Activated T-helper 2 cell treated with anti-CD3 and anti-CD28 coated beads, Interferon-gamma antibody, Interleukin-2, Interleukin-4, amounts not matched to agents 10 μg/mL and 5 μg/mL and 100 μg/mL, durations not matched to agents 14 hours and 24 hours and 36 hours (primary cell): ENCODE measurements at regions not wholly inside any gene's neighbourhood (a gene's known extent, or its start where the extent isn't known, plus 50 kb on each side); places are given as distances from the start of the nearest gene placed in this dataset.

Experiments
- DNase-seq: peaks from one replicate; pipeline ENCODE4 v3.0.0; 2021; ENCODE audit warnings: low spot score
- H3K27ac Mint-ChIP-seq: one replicate; pipeline ENCODE4 v1.8.0; 2021; ENCODE audit warnings: mixed read lengths
- H3K27me3 Mint-ChIP-seq: one replicate; pipeline ENCODE4 v1.8.0; 2021; ENCODE audit warnings: low read depth, mixed read lengths
- H3K36me3 Mint-ChIP-seq: one replicate; pipeline ENCODE4 v1.8.0; 2021; ENCODE audit warnings: low read depth, mixed read lengths
- H3K4me1 Mint-ChIP-seq: one replicate; pipeline ENCODE4 v1.8.0; 2021; ENCODE audit warnings: low read depth, mixed read lengths
- H3K4me3 Mint-ChIP-seq: one replicate; pipeline ENCODE4 v1.8.0; 2021; ENCODE audit warnings: low read depth, mild to moderate bottlenecking, moderate library complexity, mixed read lengths
- H3K9me3 Mint-ChIP-seq: one replicate; pipeline ENCODE4 v1.8.0; 2021; ENCODE audit warnings: mixed read lengths
- intact Hi-C: fragments of 100-400 bp; cut with micrococcal nuclease; formaldehyde crosslinking; loops from one replicate; pipeline ENCODE4 v1.15.1; 2023

DNA sequence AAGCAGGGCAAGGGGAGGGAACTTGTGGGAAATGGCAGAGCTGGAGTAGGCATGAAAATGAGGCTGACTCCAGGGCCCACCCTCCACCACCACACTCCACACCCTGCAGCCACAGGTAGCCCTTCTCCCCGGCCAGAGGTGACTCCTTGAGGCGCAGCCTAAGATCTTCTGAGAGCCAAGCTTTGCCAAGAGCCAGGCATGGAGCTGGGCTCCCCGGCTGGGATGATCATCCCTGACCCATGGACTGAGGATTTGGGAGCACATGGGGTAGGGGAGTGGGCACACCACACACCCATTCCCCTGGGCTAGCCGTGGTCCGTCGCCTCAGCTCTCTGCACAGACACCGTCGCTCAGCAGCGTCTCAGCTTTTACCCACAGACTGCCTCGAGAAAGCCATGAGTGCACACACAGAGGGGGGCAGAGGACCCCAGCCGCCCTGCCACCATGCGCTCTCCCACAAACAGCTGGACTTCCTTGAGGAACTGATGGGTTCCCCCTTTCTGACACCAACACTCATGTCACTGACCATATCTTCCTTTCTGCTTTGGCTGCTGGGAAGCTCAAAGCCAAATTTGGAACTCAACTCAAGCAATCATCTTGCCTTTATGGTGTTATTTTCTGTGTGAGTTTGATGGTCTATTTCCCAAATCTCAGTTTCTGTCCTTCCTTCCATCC, 123.6 kb upstream of the RUNX3 start:
- no peak for DNase-seq
- no peaks in the 10 kb centered on the region for H3K36me3 Mint-ChIP-seq
- intact Hi-C loops, result no loop called here

GRCh38 chr1:25051906-25052305, 121.8 kb upstream of the RUNX3 start:
- H3K27ac Mint-ChIP-seq, result no peak overlapping the region
- H3K9me3 Mint-ChIP-seq, result no peaks in the 10 kb centered on the region
- H3K4me3 Mint-ChIP-seq, result no peak overlapping the region
- no peak for DNase-seq
- H3K36me3 Mint-ChIP-seq, result no peaks in the 10 kb centered on the region
- no peaks in the 10 kb centered on the region for H3K4me1 Mint-ChIP-seq
- peaks cover 35% of the 10 kb centered on the region for H3K27me3 Mint-ChIP-seq
- intact Hi-C loops, result no loop called here

More for the DNA sequence above, 123.6 kb upstream of the RUNX3 start:
- Mint-ChIP-seq H3K27me3 (peaks cover 41% of the 10 kb centered on the region), H3K27ac (no peak overlapping the region), H3K4me3 (no peak overlapping the region), H3K4me1 (no peaks in the 10 kb centered on the region), H3K9me3 (no peaks in the 10 kb centered on the region)

DNA sequence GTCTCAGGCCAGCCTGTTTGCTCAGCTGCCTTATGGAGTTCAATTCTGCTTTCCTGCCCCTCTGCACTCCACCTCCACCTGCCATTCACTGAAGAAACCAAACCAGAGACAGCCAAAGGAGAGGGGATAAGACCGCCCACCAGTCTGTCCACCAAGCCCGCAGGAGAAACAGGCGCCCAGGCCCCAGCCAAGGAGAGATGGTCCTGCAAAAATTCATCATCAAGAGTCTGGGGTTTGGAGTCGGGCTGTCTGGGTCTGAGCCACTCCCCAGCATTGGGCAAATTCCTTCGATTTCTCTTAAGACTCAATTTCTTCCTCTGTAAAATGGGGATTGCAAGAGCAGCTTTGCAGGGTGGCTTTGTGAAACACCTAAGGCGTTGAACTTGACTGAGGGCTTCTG, 121.4 kb upstream of the RUNX3 start:
- H3K27ac Mint-ChIP-seq, result no peak overlapping the region
- no peaks in the 10 kb centered on the region for H3K9me3 Mint-ChIP-seq
- H3K27me3 Mint-ChIP-seq, result peaks cover 32% of the 10 kb centered on the region

DNA sequence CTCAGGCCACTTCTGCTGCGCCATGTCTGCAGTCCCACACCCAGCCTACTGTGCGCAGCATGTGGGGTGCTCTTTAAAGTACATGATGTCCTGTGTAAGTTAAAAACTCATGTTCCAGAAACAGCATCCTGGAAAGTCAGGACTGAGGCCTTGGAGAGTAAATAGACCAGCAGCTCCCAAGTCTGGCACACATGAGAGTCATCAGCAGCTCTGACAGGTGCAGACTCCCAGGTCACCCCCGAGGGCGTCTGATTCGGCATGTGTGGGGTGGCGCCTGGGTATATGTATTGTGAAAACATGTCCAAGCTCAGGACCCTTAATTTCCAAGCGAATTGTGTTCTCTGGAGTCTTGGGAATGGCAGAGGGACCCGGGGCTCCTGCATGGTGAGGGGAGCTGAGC, 120.1 kb upstream of the RUNX3 start:
- H3K9me3 Mint-ChIP-seq, result no peaks in the 10 kb centered on the region
- H3K27ac Mint-ChIP-seq, result no peak overlapping the region
- H3K4me1 Mint-ChIP-seq, result no peaks in the 10 kb centered on the region
- H3K27me3 Mint-ChIP-seq, result peaks cover 29% of the 10 kb centered on the region
- no peaks in the 10 kb centered on the region for H3K36me3 Mint-ChIP-seq
- intact Hi-C loops, result no loop called here
- DNase-seq, result no peak
- no peak overlapping the region for H3K4me3 Mint-ChIP-seq

More for the DNA sequence above, 121.4 kb upstream of the RUNX3 start:
- Mint-ChIP-seq H3K36me3 (no peaks in the 10 kb centered on the region), H3K4me1 (no peaks in the 10 kb centered on the region), H3K4me3 (no peak overlapping the region)
- intact Hi-C loops, result no loop called here
- no peak for DNase-seq

- H3K36me3 Mint-ChIP-seq, result no peaks in the 10 kb centered on the region
- H3K4me1 Mint-ChIP-seq, result no peaks in the 10 kb centered on the region
These were observed 119.1 kb upstream of the RUNX3 start for GRCh38 chr1:25049190-25049589.

GRCh38 chr1:25048728-25049127, 118.7 kb upstream of the RUNX3 start:
- Mint-ChIP-seq H3K9me3 (no peaks in the 10 kb centered on the region), H3K27ac (no peak overlapping the region), H3K36me3 (no peaks in the 10 kb centered on the region), H3K27me3 (peaks cover 26% of the 10 kb centered on the region), H3K4me1 (no peaks in the 10 kb centered on the region), H3K4me3 (no peak overlapping the region)
- no peak for DNase-seq
- intact Hi-C loops, result no loop called here

More at GRCh38 chr1:25049190-25049589, 119.1 kb upstream of the RUNX3 start:
- no peak for DNase-seq
- no peaks in the 10 kb centered on the region for H3K9me3 Mint-ChIP-seq
- peaks cover 26% of the 10 kb centered on the region for H3K27me3 Mint-ChIP-seq
- no peak overlapping the region for H3K4me3 Mint-ChIP-seq
- intact Hi-C loops, result no loop called here
- H3K27ac Mint-ChIP-seq, result no peak overlapping the region

GRCh38 chr1:25047506-25048240, 117.6 kb upstream of the RUNX3 start:
- Mint-ChIP-seq H3K4me1 (no peaks in the 10 kb centered on the region), H3K27ac (no peak overlapping the region), H3K36me3 (no peaks in the 10 kb centered on the region), H3K9me3 (no peaks in the 10 kb centered on the region), H3K4me3 (no peak overlapping the region), H3K27me3 (peaks cover 22% of the 10 kb centered on the region)
- no peak for DNase-seq
- intact Hi-C loops, result no loop called here

- Mint-ChIP-seq H3K27me3 (peaks cover 15% of the 10 kb centered on the region), H3K36me3 (no peaks in the 10 kb centered on the region), H3K9me3 (no peaks in the 10 kb centered on the region), H3K27ac (no peak overlapping the region), H3K4me3 (no peak overlapping the region), H3K4me1 (no peaks in the 10 kb centered on the region)
- no peak for DNase-seq
- intact Hi-C loops, result no loop called here
These were observed 116.1 kb upstream of the RUNX3 start for GRCh38 chr1:25046194-25046532.

- no peak for DNase-seq
- Mint-ChIP-seq H3K27me3 (peaks cover 16% of the 10 kb centered on the region), H3K27ac (no peak overlapping the region), H3K4me3 (no peak overlapping the region), H3K36me3 (no peaks in the 10 kb centered on the region), H3K4me1 (no peaks in the 10 kb centered on the region), H3K9me3 (no peaks in the 10 kb centered on the region)
- intact Hi-C loops, result no loop called here
These were observed 115.6 kb upstream of the RUNX3 start for GRCh38 chr1:25045480-25046193.

GRCh38 chr1:25043228-25043580, 113.1 kb upstream of the RUNX3 start:
- intact Hi-C loops, result no loop called here
- Mint-ChIP-seq H3K4me1 (peaks cover 7% of the 10 kb centered on the region), H3K36me3 (no peaks in the 10 kb centered on the region), H3K27me3 (peaks cover 15% of the 10 kb centered on the region), H3K9me3 (no peaks in the 10 kb centered on the region), H3K4me3 (no peak overlapping the region), H3K27ac (no peak overlapping the region)
- DNase-seq, result no peak

DNA sequence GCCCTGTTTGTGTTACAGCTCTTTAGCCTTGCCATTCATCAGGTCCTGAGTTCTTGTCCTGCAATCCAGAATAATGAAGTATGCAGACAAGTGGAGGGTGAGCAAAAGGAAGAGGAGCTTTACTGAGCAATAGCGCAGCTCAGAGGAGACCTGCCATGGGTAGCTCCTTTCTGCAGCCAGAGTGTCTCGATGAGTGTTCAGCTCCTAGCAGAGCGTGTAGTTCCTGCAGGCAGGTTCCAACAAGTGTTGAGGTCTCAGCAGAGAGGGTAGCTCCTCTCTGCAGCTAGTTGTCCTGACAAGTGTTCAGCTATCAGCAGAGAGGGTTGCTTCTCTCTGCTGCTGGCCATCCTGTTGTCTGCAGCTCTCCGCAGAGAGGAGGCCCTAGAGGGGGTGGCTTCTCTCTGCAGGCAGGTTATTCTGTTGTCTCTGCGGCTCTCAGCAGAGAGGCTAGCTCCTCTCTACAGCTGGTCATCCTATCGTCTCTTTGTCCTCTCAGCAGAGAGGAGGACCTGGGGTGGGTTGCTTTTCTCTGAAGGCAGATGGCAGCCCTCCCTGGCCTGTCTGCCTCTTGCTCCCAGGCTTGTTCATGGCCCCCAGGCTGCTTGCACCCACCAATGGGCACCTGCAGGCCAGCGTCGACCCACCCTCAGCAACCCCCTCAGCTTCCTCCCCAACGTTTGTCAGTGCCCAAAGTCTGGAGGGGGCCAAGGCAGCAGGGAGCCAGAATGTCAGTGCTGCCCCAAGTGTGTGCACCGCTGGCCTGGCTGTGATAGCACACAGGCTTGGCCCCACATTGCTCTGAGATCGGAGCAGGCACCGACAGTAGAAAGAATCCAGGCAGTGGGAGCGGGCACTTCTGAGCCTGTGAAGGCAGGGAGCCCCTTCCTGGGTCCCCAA, 112.5 kb upstream of the RUNX3 start:
- no peak overlapping the region for H3K4me3 Mint-ChIP-seq
- peaks cover 11% of the 10 kb centered on the region for H3K4me1 Mint-ChIP-seq
- no peaks in the 10 kb centered on the region for H3K36me3 Mint-ChIP-seq
- no peaks in the 10 kb centered on the region for H3K9me3 Mint-ChIP-seq
- H3K27me3 Mint-ChIP-seq, result peaks cover 15% of the 10 kb centered on the region
- intact Hi-C loops, result no loop called here
- DNase-seq, result no peak
- H3K27ac Mint-ChIP-seq, result no peak overlapping the region

GRCh38 chr1:25041916-25042315, 111.8 kb upstream of the RUNX3 start:
- H3K9me3 Mint-ChIP-seq, result no peaks in the 10 kb centered on the region
- DNase-seq, result no peak
- intact Hi-C loops, result no loop called here
- H3K4me3 Mint-ChIP-seq, result no peak overlapping the region
- H3K27ac Mint-ChIP-seq, result no peak overlapping the region
- H3K27me3 Mint-ChIP-seq, result peaks cover 15% of the 10 kb centered on the region
- no peaks in the 10 kb centered on the region for H3K36me3 Mint-ChIP-seq
- H3K4me1 Mint-ChIP-seq, result peaks cover 16% of the 10 kb centered on the region
